Astrocyte of the cerebellum (primary cell): ENCODE measurements at regions not wholly inside any gene's neighbourhood (a gene's known extent, or its start where the extent isn't known, plus 50 kb on each side); places are given as distances from the start of the nearest gene placed in this dataset.
"Not testable (repeated sequence)": the region's sequence is repeated elsewhere in the genome, so short reads cannot be mapped to it uniquely, and the experiment has no call there.

Experiments used
- DNase-seq: peaks from one replicate; pipeline ENCODE4 v3.0.0-alpha.2; 2011; ENCODE audit warnings: low read depth
- H3K4me3 ChIP-seq: 2 replicates; pipeline ENCODE4 v1.5.1; 2011; ENCODE audit warnings: mild to moderate bottlenecking, low read depth, low read length, moderate library complexity
- CTCF ChIP-seq: IDR thresholded peaks from 2 replicates; pipeline ENCODE4 v1.5.1; 2012; ENCODE audit warnings: low read length, low read depth, moderate library complexity, mild to moderate bottlenecking; ENCODE audit errors: missing control alignments
- in situ Hi-C: cut with HindIII; loops from 2 replicates; pipeline ENCODE4 v1.10.0; 2017; ENCODE audit warnings: low sequenced_read_pairs

- H3K4me3 ChIP-seq: no peak overlapping the region
- no peak for DNase-seq
- in situ Hi-C loops: no loop called here
- TF ChIP-seq CTCF: no peak
Measured at GRCh38 chr18:5029592-5029991, 167.5 kb downstream of the AKAIN1 start.

GRCh38 chr18:5024741-5025140 lies 172.3 kb downstream of the AKAIN1 start:
- no peak for DNase-seq
- in situ Hi-C loops: no loop called here
- no peak for TF ChIP-seq CTCF
- H3K4me3 ChIP-seq: no peak overlapping the region

- no peak for TF ChIP-seq CTCF
- no peak for DNase-seq
- in situ Hi-C loops: no loop called here
- no peak overlapping the region for H3K4me3 ChIP-seq
Measured at GRCh38 chr18:5021558-5021957, 175.5 kb downstream of the AKAIN1 start.

GRCh38 chr18:5015213-5015612 lies 181.8 kb downstream of the AKAIN1 start:
- no peak overlapping the region for H3K4me3 ChIP-seq

GRCh38 chr18:5004031-5004820 lies 192.8 kb downstream of the AKAIN1 start:
- in situ Hi-C loops, DNase-seq, H3K4me3 ChIP-seq: not testable (repeated sequence)

More at GRCh38 chr18:5015213-5015612, 181.8 kb downstream of the AKAIN1 start:
- no peak for DNase-seq
- in situ Hi-C loops: no loop called here
- no peak for TF ChIP-seq CTCF

- TF ChIP-seq CTCF: no peak
- H3K4me3 ChIP-seq: no peak overlapping the region
- in situ Hi-C loops: no loop called here
- no peak for DNase-seq
Measured at GRCh38 chr18:4994710-4995109, 202.3 kb downstream of the AKAIN1 start.

GRCh38 chr18:4987452-4988405 lies 209.3 kb downstream of the AKAIN1 start:
- no peak overlapping the region for H3K4me3 ChIP-seq
- no peak for DNase-seq
- in situ Hi-C loops: no loop called here
- no peak for TF ChIP-seq CTCF
